Choroid plexus epithelial cell (primary cell): ENCODE measurements at regions not wholly inside any gene's neighbourhood (a gene's known extent, or its start where the extent isn't known, plus 50 kb on each side); places are given as distances from the start of the nearest gene placed in this dataset.
"Not testable (repeated sequence)": the region's sequence is repeated elsewhere in the genome, so short reads cannot be mapped to it uniquely, and the experiment has no call there.

Source experiments
- DNase-seq: peaks from one replicate; pipeline ENCODE4 v3.0.0-alpha.2; 2010; ENCODE audit warnings: low read depth
- H3K4me3 ChIP-seq: 2 replicates; pipeline ENCODE4 v1.5.1; 2011; ENCODE audit warnings: low read depth, mild to moderate bottlenecking, control low read depth, low read length, moderate library complexity
- CTCF ChIP-seq: conservative IDR thresholded peaks from 2 replicates; pipeline ENCODE4 v1.5.1; 2011; ENCODE audit warnings: low read depth, mild to moderate bottlenecking, control low read depth, inconsistent platforms, low read length, moderate library complexity

DNA sequence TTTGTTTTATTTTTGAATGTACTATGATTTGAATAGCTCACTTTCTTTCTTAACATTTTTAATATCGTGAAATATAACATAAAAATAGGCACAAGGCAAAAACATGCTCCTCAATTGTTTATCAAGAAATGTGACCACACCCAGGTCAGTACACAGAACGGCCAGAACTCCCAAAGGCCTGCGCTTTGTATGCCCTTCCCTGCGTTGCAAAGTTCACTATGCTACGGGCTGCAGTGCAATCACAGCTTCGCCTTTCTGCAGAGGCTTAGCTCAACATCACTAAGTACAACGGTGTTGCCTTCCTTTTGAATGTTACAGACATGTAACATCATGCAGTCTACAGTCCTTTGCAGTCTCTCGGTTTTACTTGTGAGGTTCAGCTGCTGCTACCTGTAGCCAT is 333.4 kb downstream of the THBS2 start:
- no peak overlapping the region for H3K4me3 ChIP-seq
- DNase-seq: no peak
- TF ChIP-seq CTCF: no peak

DNA sequence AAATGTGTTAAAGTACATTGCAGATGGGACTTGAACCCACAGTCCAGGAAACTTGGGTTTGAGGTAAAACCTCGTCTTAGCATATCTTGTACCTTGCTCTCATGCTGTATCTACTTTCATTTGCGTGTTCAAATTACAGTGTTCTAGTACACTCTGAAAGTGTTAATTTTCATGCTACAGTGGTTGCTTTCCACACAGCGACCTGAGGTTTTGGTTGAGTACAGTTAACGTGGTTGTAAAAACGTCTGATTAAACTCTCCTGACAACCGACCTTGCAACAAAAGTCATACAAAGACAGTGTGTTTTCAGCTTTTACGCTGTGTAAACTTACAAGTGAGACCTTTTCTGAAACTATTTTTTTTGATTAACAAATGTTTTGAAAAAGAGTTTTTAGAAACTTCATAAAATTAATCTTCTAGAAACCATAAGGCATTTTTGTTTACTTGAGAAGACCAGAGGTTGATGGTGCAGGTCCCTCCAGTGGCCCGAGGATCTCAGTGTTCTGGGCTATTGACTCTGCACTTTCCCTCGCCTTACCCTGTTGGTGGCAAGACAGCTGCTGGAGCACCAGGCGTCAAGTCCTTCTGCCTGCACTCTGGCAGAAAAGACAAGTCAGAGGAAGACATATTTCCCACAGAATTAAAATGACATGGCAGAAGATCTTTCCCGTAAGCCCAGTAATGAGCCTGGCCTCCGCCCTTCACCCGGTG is 334.0 kb downstream of the THBS2 start:
- TF ChIP-seq CTCF: no peak
- no peak for DNase-seq
- H3K4me3 ChIP-seq: no peak overlapping the region

DNA sequence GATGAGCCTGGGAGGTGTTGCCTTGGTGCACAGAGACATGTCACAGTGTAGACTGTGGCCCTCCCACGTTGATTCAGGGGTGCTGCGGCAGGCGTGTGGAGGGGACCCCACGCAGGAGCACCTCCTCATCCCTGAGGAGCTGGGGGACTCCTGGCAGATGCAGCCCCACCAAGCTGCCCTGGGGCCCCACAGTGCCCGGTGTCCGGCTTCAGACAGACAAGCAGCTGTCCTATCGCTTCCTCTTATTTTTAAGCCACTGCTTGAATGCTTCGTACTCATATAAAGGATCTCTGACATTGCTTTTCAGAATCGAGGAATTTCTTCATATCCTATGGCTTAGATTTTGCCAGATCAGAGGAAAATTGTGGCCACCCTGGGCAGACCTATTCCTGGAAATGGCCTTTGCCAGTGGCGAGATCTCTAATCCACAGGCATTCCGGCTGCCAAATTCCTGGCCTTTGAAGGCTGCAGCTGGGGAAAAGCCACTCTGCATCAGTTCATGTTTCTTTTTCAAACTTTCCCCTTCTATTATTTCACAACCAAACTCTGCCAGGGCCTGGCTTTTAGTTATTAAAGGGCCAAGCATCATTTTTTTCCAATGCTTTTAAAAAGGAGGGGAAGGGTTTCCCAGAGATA is 337.0 kb downstream of the THBS2 start:
- peak; percentile 32 for DNase-seq
- TF ChIP-seq CTCF: no peak
- no peak overlapping the region for H3K4me3 ChIP-seq

GRCh38 chr6:168915855-168916254 is 337.8 kb downstream of the THBS2 start:
- no peak overlapping the region for H3K4me3 ChIP-seq
- no peak for TF ChIP-seq CTCF
- no peak for DNase-seq

DNA sequence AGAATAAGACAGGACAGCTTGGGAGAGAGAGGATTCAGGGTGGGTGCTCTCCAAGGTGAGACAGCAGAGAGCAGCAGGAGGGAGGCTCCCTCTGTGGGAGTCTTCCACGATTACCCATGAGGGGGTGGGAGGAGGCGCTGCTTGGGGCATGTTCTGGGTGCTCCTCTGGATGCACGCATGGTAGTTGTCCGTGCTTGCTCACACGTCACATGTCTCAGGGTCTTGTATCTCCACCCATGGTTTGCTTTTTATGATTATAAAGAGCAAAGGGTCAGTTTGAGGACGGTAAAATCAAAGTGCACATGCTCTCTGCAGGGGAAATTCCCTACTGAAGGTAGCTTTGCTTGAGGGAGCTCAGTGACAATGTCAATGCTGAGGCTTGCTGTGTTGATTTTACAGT is 338.4 kb downstream of the THBS2 start:
- H3K4me3 ChIP-seq: no peak overlapping the region
- DNase-seq: no peak
- TF ChIP-seq CTCF: no peak

DNA sequence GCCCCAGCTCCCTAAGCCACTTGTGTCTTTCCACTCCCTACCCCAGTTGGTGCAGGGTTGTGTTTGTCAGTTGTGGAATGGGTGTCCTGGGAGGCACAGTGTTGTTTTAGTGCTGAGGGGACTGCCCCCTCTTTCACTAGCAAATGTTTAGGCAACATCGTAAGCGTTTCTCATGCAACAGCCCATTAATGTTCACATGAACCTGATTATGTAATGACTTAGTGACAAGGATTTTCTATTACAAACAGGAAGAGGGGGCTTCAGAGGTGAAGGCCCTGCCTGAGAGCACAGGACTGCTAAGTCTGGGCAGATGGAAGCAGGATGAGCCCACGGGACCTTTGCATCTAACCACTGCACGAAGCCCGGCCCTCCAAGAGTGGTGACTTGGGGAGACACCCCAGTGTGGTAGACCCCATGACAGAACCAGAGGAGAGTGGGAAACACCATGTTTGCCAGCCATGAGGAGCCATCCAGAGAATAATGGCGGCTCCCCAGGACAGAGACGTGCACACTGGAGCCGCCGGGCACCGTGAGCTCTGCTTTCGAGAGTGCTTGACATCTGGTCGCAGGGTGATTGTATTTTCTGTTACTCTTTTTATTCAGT is 339.7 kb downstream of the THBS2 start:
- TF ChIP-seq CTCF: no peak
- no peak for DNase-seq
- H3K4me3 ChIP-seq: no peak overlapping the region

DNA sequence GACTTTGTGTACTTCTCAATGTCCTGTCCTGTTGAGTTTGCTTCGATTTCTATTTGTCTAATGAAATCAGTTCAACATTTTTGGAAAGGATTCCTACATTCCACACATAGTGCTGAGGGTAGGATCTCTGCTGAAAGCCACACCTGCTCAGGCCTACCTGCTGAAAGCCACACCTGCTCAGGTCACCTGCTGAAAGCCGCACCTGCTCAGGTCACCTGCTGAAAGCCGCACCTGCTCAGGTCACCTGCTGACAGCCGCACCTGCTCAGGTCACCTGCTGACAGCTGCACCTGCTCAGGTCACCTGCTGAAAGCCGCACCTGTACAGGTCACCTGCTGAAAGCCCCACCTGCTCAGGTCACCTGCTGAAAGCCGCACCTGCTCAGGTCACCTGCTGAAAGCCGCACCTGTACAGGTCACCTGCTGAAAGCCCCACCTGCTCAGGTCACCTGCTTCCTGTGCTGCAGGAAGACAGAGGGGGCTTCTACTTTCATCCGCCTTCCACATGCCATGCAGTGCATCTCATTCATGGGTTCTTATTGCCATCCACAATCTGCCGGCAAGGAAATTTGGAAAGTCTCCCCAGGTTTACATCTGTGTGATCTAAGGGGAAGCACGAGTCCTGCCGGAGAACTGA is 340.3 kb downstream of the THBS2 start:
- H3K4me3 ChIP-seq, DNase-seq: not testable (repeated sequence)
